ENCODE measurements at regions not wholly inside any gene's neighbourhood (a gene's known extent, or its start where the extent isn't known, plus 50 kb on each side); places are given as distances from the start of the nearest gene placed in this dataset.

DNA sequence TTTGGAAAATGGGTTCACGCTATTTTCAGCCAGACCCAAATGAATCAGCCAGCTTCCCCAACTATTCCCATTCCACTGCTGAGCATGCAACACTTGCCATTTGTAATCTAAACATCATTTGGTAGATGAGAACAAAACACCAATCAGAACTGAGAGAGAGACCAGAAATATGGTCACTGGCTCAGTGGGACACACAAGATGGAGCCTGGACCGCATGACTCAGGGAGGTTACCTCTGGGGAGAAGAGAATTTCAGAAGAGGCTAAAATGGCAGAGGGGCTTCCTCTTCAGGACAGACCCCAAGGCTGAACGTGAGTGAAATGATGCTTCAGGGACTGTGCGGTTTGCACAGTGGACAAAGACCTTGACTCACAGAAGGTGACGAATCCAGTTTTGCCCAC lies 126.6 kb downstream of the URB2 start:
- H3K9me3 ChIP-seq (ENCODE audit: control insufficient read depth, low read length, poor library complexity, severe bottlenecking): no peaks in the 10 kb centered on the region
- no peak for ATAC-seq
- DNase-seq: no peak
- H3K36me3 Mint-ChIP-seq (ENCODE audit: low read depth): no peaks in the 10 kb centered on the region
- no peak overlapping the region for H3K27ac Mint-ChIP-seq
- H3K4me1 Mint-ChIP-seq: peaks cover 2% of the 10 kb centered on the region
- H3K4me3 Mint-ChIP-seq: no peak overlapping the region
- H3K27me3 Mint-ChIP-seq: peaks cover 15% of the 10 kb centered on the region

- DNase-seq (no peak), ATAC-seq (no peak)
- Mint-ChIP-seq H3K27ac (peak overlapping the region; percentile 87), H3K4me1 (peaks cover 2% of the 10 kb centered on the region), H3K27me3 (peaks cover 9% of the 10 kb centered on the region), H3K4me3 (peak overlapping the region; percentile 45), H3K36me3 (ENCODE audit: low read depth) (no peaks in the 10 kb centered on the region)
- H3K9me3 ChIP-seq (ENCODE audit: control insufficient read depth, low read length, poor library complexity, severe bottlenecking): no peaks in the 10 kb centered on the region
Measured at GRCh38 chr1:229753764-229754551, 127.9 kb downstream of the URB2 start.

DNA sequence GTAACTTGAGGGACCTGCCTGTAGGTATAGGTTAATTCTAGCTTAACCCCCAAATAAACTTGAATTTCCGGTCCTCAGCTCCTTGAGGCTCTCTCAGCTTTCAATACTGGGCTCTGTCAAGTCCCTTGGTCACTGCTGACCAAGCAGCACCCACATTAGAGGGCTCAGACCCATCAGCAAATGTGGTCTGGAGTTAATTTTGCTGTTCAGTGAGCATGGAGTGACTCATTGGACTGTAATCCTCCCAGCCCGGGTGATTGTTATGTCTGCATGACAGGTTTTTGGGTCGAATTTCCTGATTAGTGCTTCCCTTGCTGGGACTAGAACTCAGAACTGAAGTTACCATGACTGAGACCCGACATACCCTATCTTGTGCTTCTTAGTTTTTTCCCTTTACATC lies 130.6 kb downstream of the URB2 start:
- Mint-ChIP-seq H3K27me3 (peaks cover 28% of the 10 kb centered on the region), H3K4me3 (no peak overlapping the region), H3K4me1 (peaks cover 2% of the 10 kb centered on the region), H3K36me3 (ENCODE audit: low read depth) (peaks cover 3% of the 10 kb centered on the region), H3K27ac (no peak overlapping the region)
- ATAC-seq (no peak), DNase-seq (no peak)
- H3K9me3 ChIP-seq (ENCODE audit: control insufficient read depth, low read length, poor library complexity, severe bottlenecking): no peaks in the 10 kb centered on the region

DNA sequence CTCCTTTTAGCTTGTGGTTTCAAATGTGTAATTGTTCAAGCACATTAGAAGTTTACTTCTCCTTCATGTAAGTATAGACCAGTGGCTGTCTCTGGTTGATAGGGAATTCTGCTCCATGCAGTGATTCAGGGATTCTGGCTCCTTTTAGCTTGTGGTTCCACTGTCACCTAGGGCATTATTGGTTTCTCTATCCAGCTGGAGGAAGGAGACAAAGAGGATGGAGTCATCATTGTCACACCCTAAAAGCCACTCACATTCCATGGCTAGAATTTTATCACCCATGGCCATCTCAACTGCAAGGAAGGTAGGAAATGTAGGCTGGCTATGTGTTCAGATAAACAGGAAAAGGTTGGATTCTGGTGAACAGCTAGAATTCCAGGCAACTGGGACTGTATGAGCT lies 131.2 kb downstream of the URB2 start:
- DNase-seq (no peak), ATAC-seq (no peak)
- H3K4me1 Mint-ChIP-seq: peaks cover 2% of the 10 kb centered on the region
- H3K27me3 Mint-ChIP-seq: peaks cover 28% of the 10 kb centered on the region
- peaks cover 3% of the 10 kb centered on the region for H3K36me3 Mint-ChIP-seq (ENCODE audit: low read depth)
- H3K4me3 Mint-ChIP-seq: no peak overlapping the region
- no peaks in the 10 kb centered on the region for H3K9me3 ChIP-seq (ENCODE audit: control insufficient read depth, low read length, poor library complexity, severe bottlenecking)
- no peak overlapping the region for H3K27ac Mint-ChIP-seq

DNA sequence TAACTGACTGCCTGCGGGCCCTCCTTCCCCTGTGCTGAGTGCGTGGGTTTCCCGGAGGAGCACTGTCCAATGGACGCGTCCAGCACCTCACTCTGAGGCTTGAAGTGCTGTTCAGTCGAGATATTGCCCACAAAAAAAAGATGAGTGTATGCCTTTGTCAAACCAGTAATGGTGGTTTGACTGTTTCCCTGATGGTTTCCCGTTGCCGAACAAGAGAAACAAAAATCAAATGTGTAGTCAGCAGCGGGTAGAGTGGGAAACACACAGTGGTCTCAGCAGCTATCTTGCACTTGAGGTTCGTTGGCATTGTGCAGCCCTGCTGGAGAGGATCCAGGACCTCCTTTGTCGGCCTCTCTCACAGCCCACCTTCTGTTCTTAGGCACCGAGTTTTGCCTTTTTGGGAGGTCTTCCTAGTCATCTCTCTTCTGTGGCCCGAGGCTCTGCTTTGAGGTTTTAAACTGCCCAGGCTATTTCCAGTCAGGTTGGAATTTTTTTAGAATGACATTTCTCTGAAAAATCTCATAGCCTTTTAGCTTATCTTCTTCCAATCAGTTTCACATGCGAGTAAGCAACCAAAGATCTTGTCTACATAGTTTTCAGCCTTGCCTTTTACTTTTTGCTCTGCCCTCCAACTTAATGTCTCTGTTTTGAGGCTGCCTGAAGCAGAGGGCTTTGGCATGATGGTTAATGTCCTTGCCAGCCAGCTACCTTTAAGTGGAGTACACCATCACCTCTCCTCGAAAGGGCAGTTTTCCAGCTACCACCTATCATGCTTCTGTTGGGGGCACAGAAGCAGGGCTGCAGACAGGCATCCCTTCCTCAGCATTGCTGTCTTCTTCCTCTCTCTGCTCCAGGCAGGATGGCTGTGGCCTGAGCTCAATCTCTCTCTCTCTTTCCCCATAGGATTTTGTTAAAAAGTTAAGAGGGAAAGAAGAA lies 132.3 kb downstream of the URB2 start:
- ATAC-seq (no peak), DNase-seq (no peak)
- H3K4me3 Mint-ChIP-seq: no peak overlapping the region
- no peaks in the 10 kb centered on the region for H3K4me1 Mint-ChIP-seq
- peaks cover 3% of the 10 kb centered on the region for H3K36me3 Mint-ChIP-seq (ENCODE audit: low read depth)
- H3K9me3 ChIP-seq (ENCODE audit: control insufficient read depth, low read length, poor library complexity, severe bottlenecking): no peaks in the 10 kb centered on the region
- H3K27me3 Mint-ChIP-seq: peaks cover 36% of the 10 kb centered on the region
- no peak overlapping the region for H3K27ac Mint-ChIP-seq

DNA sequence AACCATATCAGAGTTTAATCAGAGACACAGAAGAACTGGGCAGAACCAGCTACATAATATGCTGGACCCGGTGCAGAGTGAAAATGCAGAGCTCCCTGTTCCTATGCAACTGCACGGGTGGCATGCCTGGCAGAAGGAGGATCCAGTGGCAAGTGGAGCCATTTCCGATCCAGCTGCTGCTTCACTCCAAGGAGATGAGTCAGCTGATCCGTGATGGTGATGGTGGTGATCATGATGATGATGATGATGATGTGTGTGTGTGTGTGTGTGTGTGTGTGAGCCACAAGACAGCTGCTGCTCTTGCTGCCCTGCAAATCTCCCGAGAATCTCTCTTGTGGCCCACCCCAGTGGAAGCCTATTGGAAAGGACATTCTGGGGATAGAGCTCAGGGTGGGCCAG lies 133.0 kb downstream of the URB2 start:
- H3K4me1 Mint-ChIP-seq: no peaks in the 10 kb centered on the region
- H3K9me3 ChIP-seq (ENCODE audit: control insufficient read depth, low read length, poor library complexity, severe bottlenecking): no peaks in the 10 kb centered on the region
- H3K27me3 Mint-ChIP-seq: peaks cover 36% of the 10 kb centered on the region
- ATAC-seq: no peak
- peaks cover 3% of the 10 kb centered on the region for H3K36me3 Mint-ChIP-seq (ENCODE audit: low read depth)
- H3K27ac Mint-ChIP-seq: no peak overlapping the region
- H3K4me3 Mint-ChIP-seq: no peak overlapping the region
- DNase-seq: no peak

- DNase-seq (no peak), ATAC-seq (no peak)
- Mint-ChIP-seq H3K36me3 (ENCODE audit: low read depth) (peaks cover 3% of the 10 kb centered on the region), H3K27me3 (peaks cover 36% of the 10 kb centered on the region), H3K27ac (no peak overlapping the region), H3K4me1 (no peaks in the 10 kb centered on the region), H3K4me3 (no peak overlapping the region)
- H3K9me3 ChIP-seq (ENCODE audit: control insufficient read depth, low read length, poor library complexity, severe bottlenecking): no peaks in the 10 kb centered on the region
Measured at GRCh38 chr1:229759586-229759985, 133.5 kb downstream of the URB2 start.

DNA sequence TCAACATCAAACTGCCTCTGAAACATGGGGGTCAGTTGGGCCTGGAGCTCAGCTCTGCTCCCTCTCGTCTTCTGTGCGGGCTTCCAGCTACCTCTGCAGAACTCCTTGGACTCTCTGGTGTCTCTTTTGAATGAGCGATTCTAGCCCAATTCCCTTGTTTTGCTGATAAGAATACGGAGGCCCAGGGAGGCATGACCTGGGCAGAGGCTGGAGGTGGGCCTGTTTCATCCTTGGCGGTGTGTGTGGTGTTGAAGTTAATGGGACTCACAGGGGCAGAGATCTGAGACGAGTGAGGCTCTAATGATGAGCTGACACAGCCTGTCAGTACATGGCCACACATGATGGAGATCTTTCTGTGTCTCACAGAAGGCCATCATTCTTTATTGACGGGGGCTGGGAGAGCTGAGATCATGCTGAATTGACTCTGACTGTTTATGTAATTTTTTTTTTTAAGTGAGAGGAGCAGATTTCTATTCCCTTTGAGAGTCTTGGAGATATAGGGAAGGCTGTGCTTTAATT lies 134.5 kb downstream of the URB2 start:
- Mint-ChIP-seq H3K27me3 (peaks cover 36% of the 10 kb centered on the region), H3K27ac (no peak overlapping the region), H3K36me3 (ENCODE audit: low read depth) (peaks cover 3% of the 10 kb centered on the region), H3K4me3 (no peak overlapping the region), H3K4me1 (no peaks in the 10 kb centered on the region)
- DNase-seq (no peak), ATAC-seq (no peak)
- H3K9me3 ChIP-seq (ENCODE audit: control insufficient read depth, low read length, poor library complexity, severe bottlenecking): no peaks in the 10 kb centered on the region

DNA sequence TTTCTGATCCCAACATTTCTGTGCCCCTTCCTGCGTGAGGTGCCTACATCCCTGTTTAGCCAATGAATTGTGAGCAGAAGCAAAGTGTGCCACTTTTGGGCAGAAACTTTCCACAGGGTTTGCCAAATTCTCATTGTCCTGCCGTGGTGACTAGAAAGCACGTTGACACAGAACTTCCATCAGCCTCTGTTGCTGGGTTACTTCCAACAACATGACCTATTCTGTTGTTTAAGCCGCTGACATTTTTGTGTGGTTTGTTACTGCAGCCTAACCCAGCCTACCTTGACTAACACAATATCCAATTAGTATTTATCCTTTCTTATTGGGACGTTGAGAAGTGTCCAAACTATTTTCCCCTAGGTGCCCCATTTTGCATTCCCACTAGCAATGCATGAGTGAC lies 136.8 kb downstream of the URB2 start:
- Mint-ChIP-seq H3K4me1 (no peaks in the 10 kb centered on the region), H3K27ac (no peak overlapping the region), H3K27me3 (peaks cover 47% of the 10 kb centered on the region), H3K4me3 (no peak overlapping the region), H3K36me3 (ENCODE audit: low read depth) (peaks cover 3% of the 10 kb centered on the region)
- DNase-seq (no peak), ATAC-seq (no peak)
- no peaks in the 10 kb centered on the region for H3K9me3 ChIP-seq (ENCODE audit: control insufficient read depth, low read length, poor library complexity, severe bottlenecking)

DNA sequence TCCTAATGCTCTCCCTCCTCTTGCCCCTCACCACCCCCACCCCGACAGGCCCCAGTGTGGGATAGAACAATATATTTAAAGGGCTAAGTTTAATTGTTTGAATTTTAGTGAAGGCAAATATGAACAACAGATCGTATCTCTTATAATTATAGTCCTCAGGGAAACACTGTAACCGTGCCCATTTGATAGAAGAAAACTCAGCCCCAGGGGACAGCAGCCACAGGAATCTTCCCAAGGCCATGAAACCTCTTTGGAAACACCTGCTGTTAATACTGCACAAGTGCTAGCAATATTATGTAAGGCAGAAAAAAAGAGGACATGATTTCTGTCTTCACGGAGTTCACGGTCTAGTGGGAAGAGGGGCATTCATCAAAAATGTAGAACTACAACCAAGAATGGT lies 142.2 kb downstream of the URB2 start:
- peaks cover 51% of the 10 kb centered on the region for H3K27me3 Mint-ChIP-seq
- no peaks in the 10 kb centered on the region for H3K36me3 Mint-ChIP-seq (ENCODE audit: low read depth)
- H3K4me3 Mint-ChIP-seq: no peak overlapping the region

DNA sequence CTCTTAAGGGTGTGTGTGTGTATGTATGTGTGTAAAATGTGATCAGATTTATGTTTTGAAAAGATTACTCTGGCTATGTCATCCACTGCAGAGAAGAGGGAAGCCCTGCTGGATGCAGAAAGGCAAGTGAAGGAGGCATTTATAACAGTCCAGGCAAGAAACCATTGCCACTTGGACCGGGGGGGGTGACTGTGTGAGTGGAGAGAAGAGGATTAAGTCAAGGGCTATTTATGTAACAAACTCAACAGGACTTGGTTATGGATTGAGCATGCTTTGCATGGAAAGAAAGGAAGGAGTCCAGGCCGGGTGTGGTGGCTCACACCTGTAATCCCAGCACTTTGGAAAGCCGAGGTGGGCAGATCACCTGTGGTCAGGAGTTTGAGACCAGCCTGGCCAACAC lies 143.0 kb downstream of the URB2 start:
- H3K4me1 Mint-ChIP-seq: no peaks in the 10 kb centered on the region
- no peak overlapping the region for H3K27ac Mint-ChIP-seq
- H3K4me3 Mint-ChIP-seq: no peak overlapping the region
- ATAC-seq (no peak), DNase-seq (no peak)
- H3K9me3 ChIP-seq (ENCODE audit: control insufficient read depth, low read length, poor library complexity, severe bottlenecking): no peaks in the 10 kb centered on the region
- H3K27me3 Mint-ChIP-seq: peaks cover 57% of the 10 kb centered on the region
- no peaks in the 10 kb centered on the region for H3K36me3 Mint-ChIP-seq (ENCODE audit: low read depth)

More for the DNA sequence above, 142.2 kb downstream of the URB2 start:
- Mint-ChIP-seq H3K4me1 (no peaks in the 10 kb centered on the region), H3K27ac (no peak overlapping the region)
- H3K9me3 ChIP-seq (ENCODE audit: control insufficient read depth, low read length, poor library complexity, severe bottlenecking): no peaks in the 10 kb centered on the region
- DNase-seq (no peak), ATAC-seq (no peak)

DNA sequence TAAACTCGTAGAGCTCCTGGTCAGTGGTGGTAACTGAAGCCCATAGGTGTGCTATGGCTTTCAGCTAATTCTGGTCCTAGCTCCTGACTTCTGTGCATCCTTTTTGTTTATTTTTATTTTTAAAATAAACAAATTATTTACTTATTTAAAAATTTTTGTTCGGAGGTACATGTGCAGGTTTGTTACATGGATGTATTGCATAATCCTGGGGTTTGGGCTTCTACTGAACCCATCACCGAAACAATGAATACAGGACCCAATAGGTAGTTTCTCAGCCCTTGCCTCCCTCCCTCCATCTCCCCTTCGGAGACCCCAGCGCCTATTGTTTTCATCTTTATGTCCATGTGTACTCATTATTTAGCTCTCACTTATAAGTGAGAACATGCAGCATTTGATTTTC lies 143.8 kb downstream of the URB2 start:
- no peaks in the 10 kb centered on the region for H3K36me3 Mint-ChIP-seq (ENCODE audit: low read depth)
- no peak for ATAC-seq
- no peaks in the 10 kb centered on the region for H3K9me3 ChIP-seq (ENCODE audit: control insufficient read depth, low read length, poor library complexity, severe bottlenecking)
- H3K4me1 Mint-ChIP-seq: no peaks in the 10 kb centered on the region
- H3K4me3 Mint-ChIP-seq: no peak overlapping the region
- no peak overlapping the region for H3K27ac Mint-ChIP-seq
- no peak for DNase-seq
- peaks cover 60% of the 10 kb centered on the region for H3K27me3 Mint-ChIP-seq

GRCh38 chr1:229778794-229779193 lies 152.7 kb downstream of the URB2 start:
- Mint-ChIP-seq H3K4me1 (no peaks in the 10 kb centered on the region), H3K27me3 (peaks cover 38% of the 10 kb centered on the region), H3K36me3 (ENCODE audit: low read depth) (peaks cover 2% of the 10 kb centered on the region), H3K27ac (no peak overlapping the region), H3K4me3 (no peak overlapping the region)
- DNase-seq: no peak
- no peaks in the 10 kb centered on the region for H3K9me3 ChIP-seq (ENCODE audit: control insufficient read depth, low read length, poor library complexity, severe bottlenecking)
- no peak for ATAC-seq
